CD4-positive, alpha-beta T cell (primary cell): ENCODE measurements at regions not wholly inside any gene's neighbourhood (a gene's known extent, or its start where the extent isn't known, plus 50 kb on each side); places are given as distances from the start of the nearest gene placed in this dataset.
"Not testable (repeated sequence)": the region's sequence is repeated elsewhere in the genome, so short reads cannot be mapped to it uniquely, and the experiment has no call there.

Experiments
- ATAC-seq: fragments of 200-7000 bp; cut with Tn5 transposase; one replicate; pipeline ENCODE4 v1.10.0; 2022; ENCODE audit warnings: mild to moderate bottlenecking; ENCODE audit not compliant: poor library complexity
- CTCF ChIA-PET: fragments of 350-600 bp; sonication (Branson Sonifier 250); formaldehyde crosslinking; loops from one replicate; lab custom pipeline; 2021; ENCODE audit warnings: antibody characterized with exemption, inconsistent platforms; lab: Charles Lee
- POLR2A ChIA-PET: fragments of 350-600 bp; sonication (Branson Sonifier 250); formaldehyde crosslinking; loops from one replicate; lab custom pipeline; 2021; ENCODE audit warnings: antibody characterized with exemption, inconsistent platforms; lab: Charles Lee
- DNase-seq, 14 experiments: peaks; one replicate each; pipeline ENCODE4 v3.0.0-alpha.2; 2013 to 2020; ENCODE audit warnings: mixed read lengths in 2 of 14
- H3K27ac ChIP-seq, 2 donors: one replicate each; pipeline versions ENCODE4 v1.5.1 to v1.7.0; 2013; ENCODE audit warnings: low read length in 2 of 2, low read depth in 1 of 2, mild to moderate bottlenecking in 1 of 2
- H3K27me3 ChIP-seq, 2 experiments: 1 replicate in 1 of 2; 2 replicates in 1 of 2; pipeline versions ENCODE4 v1.6.1 to v1.7.0; 2013; ENCODE audit warnings: low read length in 2 of 2, control low read depth in 1 of 2, mild to moderate bottlenecking in 1 of 2, moderate library complexity in 1 of 2; ENCODE audit not compliant: insufficient read depth in 2 of 2, control insufficient read depth in 1 of 2
- H3K36me3 ChIP-seq: one replicate; pipeline ENCODE4 v1.6.1; 2013; ENCODE audit warnings: low read length, control low read depth; ENCODE audit not compliant: insufficient read depth
- H3K4me1 ChIP-seq: one replicate; pipeline ENCODE4 v1.6.1; 2013; ENCODE audit warnings: low read length, control low read depth; ENCODE audit not compliant: insufficient read depth
- H3K4me3 ChIP-seq: one replicate; pipeline ENCODE4 v1.5.1; 2013; ENCODE audit warnings: mild to moderate bottlenecking, low read length, moderate library complexity
- H3K9me3 ChIP-seq, 2 experiments: 1 replicate in 1 of 2; 2 replicates in 1 of 2; pipeline versions ENCODE4 v1.6.1 to v1.7.0; 2013; ENCODE audit warnings: low read length in 2 of 2, mild to moderate bottlenecking in 2 of 2, control low read depth in 1 of 2, moderate library complexity in 1 of 2; ENCODE audit not compliant: control insufficient read depth in 1 of 2, insufficient read depth in 1 of 2
- H3K27ac Mint-ChIP-seq: one replicate; pipeline ENCODE4 v1.8.0; 2020; ENCODE audit warnings: mixed read lengths
- H3K27me3 Mint-ChIP-seq: one replicate; pipeline ENCODE4 v1.8.0; 2021; ENCODE audit warnings: mixed read lengths
- H3K36me3 Mint-ChIP-seq: one replicate; pipeline ENCODE4 v1.8.0; 2021; ENCODE audit warnings: low read depth, mixed read lengths
- H3K4me1 Mint-ChIP-seq: one replicate; pipeline ENCODE4 v1.8.0; 2021; ENCODE audit warnings: low read depth, mixed read lengths
- H3K4me3 Mint-ChIP-seq: one replicate; pipeline ENCODE4 v1.8.0; 2020; ENCODE audit warnings: mild to moderate bottlenecking, mixed read lengths
- H3K9me3 Mint-ChIP-seq: one replicate; pipeline ENCODE4 v1.8.0; 2020; ENCODE audit warnings: mixed read lengths
- CTCF ChIP-seq: fragments of 200-600 bp; IDR thresholded peaks from one replicate; pipeline ENCODE4 v1.8.0; 2022; ENCODE audit warnings: antibody characterized with exemption, mild to moderate bottlenecking
- intact Hi-C, 2 experiments: fragments of 100-400 bp; cut with DNase I in 1 of 2; cut with micrococcal nuclease in 1 of 2; formaldehyde crosslinking; loops; one replicate each; pipeline versions ENCODE4 v1.15.1 to v1.9.0; 2023 to 2025; cut with DNase I, micrococcal nuclease

- H3K27me3 Mint-ChIP-seq: peaks cover 18% of the 10 kb centered on the region
- Histone ChIP-seq H3K4me3 (no peak overlapping the region), H3K4me1 (no peaks in the 10 kb centered on the region), H3K36me3 (no peaks in the 10 kb centered on the region), H3K9me3 (peaks cover 0 to 5% of the 10 kb centered on the region in 2 experiments), H3K27ac (no peak overlapping the region), H3K27me3 (peaks cover 0 to 5% of the 10 kb centered on the region in 2 experiments)
- no peak overlapping the region for H3K27ac Mint-ChIP-seq
- DNase-seq (peak in 1 of 14 experiments; percentile 0), ATAC-seq (no peak)
- ChIA-PET CTCF (no interaction called here), POLR2A (no interaction called here)
- no peaks in the 10 kb centered on the region for H3K36me3 Mint-ChIP-seq
- H3K4me3 Mint-ChIP-seq: no peak overlapping the region
- no peaks in the 10 kb centered on the region for H3K4me1 Mint-ChIP-seq
- no peaks in the 10 kb centered on the region for H3K9me3 Mint-ChIP-seq
- no peak for TF ChIP-seq CTCF
- intact Hi-C loops: no loop called here
Measured at GRCh38 chr1:29682919-29683295, 446.6 kb downstream of the PTPRU start.

GRCh38 chr1:29682171-29682918 lies 446.0 kb downstream of the PTPRU start:
- ATAC-seq: no peak
- H3K9me3 Mint-ChIP-seq: no peaks in the 10 kb centered on the region
- no peak overlapping the region for H3K27ac ChIP-seq
- intact Hi-C loops: no loop called here
- no peak overlapping the region for H3K4me3 ChIP-seq
- no peak for TF ChIP-seq CTCF
- H3K27ac Mint-ChIP-seq: no peak overlapping the region
- H3K36me3 ChIP-seq: no peaks in the 10 kb centered on the region
- peaks cover 13% of the 10 kb centered on the region for H3K27me3 Mint-ChIP-seq
- ChIA-PET CTCF (no interaction called here), POLR2A (no interaction called here)
- no peaks in the 10 kb centered on the region for H3K4me1 Mint-ChIP-seq
- H3K9me3 ChIP-seq: peaks cover 0 to 5% of the 10 kb centered on the region in 2 experiments
- H3K36me3 Mint-ChIP-seq: no peaks in the 10 kb centered on the region
- H3K27me3 ChIP-seq: peaks cover 0 to 5% of the 10 kb centered on the region in 2 experiments
- H3K4me1 ChIP-seq: no peaks in the 10 kb centered on the region
- H3K4me3 Mint-ChIP-seq: no peak overlapping the region
- DNase-seq: peak in 1 of 14 experiments; percentile 1

- H3K27ac Mint-ChIP-seq, CTCF ChIA-PET, POLR2A ChIA-PET, H3K4me1 ChIP-seq, H3K4me3 ChIP-seq, H3K27me3 ChIP-seq, H3K27ac ChIP-seq, H3K9me3 Mint-ChIP-seq, intact Hi-C loops, H3K4me3 Mint-ChIP-seq, ATAC-seq, H3K36me3 ChIP-seq, H3K27me3 Mint-ChIP-seq, H3K4me1 Mint-ChIP-seq, H3K36me3 Mint-ChIP-seq, H3K9me3 ChIP-seq: not testable (repeated sequence)
- DNase-seq: peak in 1 of 14 experiments; percentile 2
Measured at GRCh38 chr1:29681416-29681815, 445.1 kb downstream of the PTPRU start.
